HepG2 (cell line): ENCODE measurements at regions not wholly inside any gene's neighbourhood (a gene's known extent, or its start where the extent isn't known, plus 50 kb on each side); places are given as distances from the start of the nearest gene placed in this dataset.

Source experiments
- ATAC-seq: fragments of 200-7000 bp; cut with Tn5 transposase; 3 replicates; pipeline ENCODE4 v1.9.1; 2020; ENCODE audit warnings: mild to moderate bottlenecking, moderate library complexity
- BruUV-seq: library from RNA; stranded (reverse); fragments of 400-500 nt; replicated peaks from 2 replicates; lab custom pipeline; 2021; lab: Mats Ljungman, UMichigan
- CTCF ChIA-PET: fragments of 300-600 bp; formaldehyde crosslinking; extraction: SDS; loops from one replicate; lab custom pipeline; 2021; ENCODE audit warnings: low total read pairs, inconsistent platforms, low intra/inter-chr PET ratio; lab: Yijun Ruan, JAX
- POLR2A ChIA-PET: fragments of 350-600 bp; sonication (Branson Sonifier 250); formaldehyde crosslinking; loops from one replicate; lab custom pipeline; 2020; ENCODE audit warnings: antibody characterized with exemption, inconsistent platforms; lab: Yijun Ruan, JAX
- DNase-seq: peaks from one replicate; pipeline ENCODE4 v3.0.0-alpha.2; 2015; ENCODE audit warnings: low spot score
- FAIRE-seq: peaks from 3 replicates; lab custom pipeline; 2011; peaks lifted over from hg19 to GRCh38; lab: Jason Lieb, UNC
- H2AFZ ChIP-seq: one replicate; pipeline ENCODE4 v1.6.1; 2011; ENCODE audit warnings: low read length, inconsistent platforms
- H3K27ac ChIP-seq: fragments of 300-600 bp; 3 replicates; pipeline ENCODE4 v1.8.0; 2011; ENCODE audit warnings: mixed run types, mild to moderate bottlenecking, mixed read lengths, low read length, inconsistent platforms; ENCODE audit not compliant: insufficient read depth; ENCODE audit errors: extremely low read length
- H3K27me3 ChIP-seq, 2 experiments: fragments of 200-600 bp in 1 of 2; 2 replicates in 1 of 2; 3 replicates in 1 of 2; pipeline versions ENCODE4 v1.6.0 to v1.8.0; 2011; ENCODE audit warnings: low read length in 2 of 2, mild to moderate bottlenecking in 2 of 2, moderate library complexity in 2 of 2, inconsistent platforms in 1 of 2; ENCODE audit not compliant: insufficient read depth in 2 of 2, control insufficient read depth in 1 of 2
- H3K36me3 ChIP-seq, 2 experiments: fragments of 200-600 bp in 1 of 2; replicated peaks in 1 of 2; 2 replicates in 1 of 2; 3 replicates in 1 of 2; pipeline versions ENCODE4 v1.5.1 to v1.8.0; 2011; ENCODE audit warnings: low read length in 2 of 2, inconsistent platforms in 1 of 2; ENCODE audit not compliant: insufficient read depth in 2 of 2, control insufficient read depth in 1 of 2
- H3K4me1 ChIP-seq: 2 replicates; pipeline ENCODE4 v1.5.1; 2012; ENCODE audit warnings: low read length, inconsistent platforms; ENCODE audit not compliant: insufficient read depth
- H3K4me2 ChIP-seq: 2 replicates; pipeline ENCODE4 v1.6.0; 2011; ENCODE audit warnings: low read depth, low read length, inconsistent platforms
- H3K4me3 ChIP-seq, 3 experiments: fragments of 200-600 bp in 1 of 3; sonication (generic), shearing (Covaris generic) in 1 of 3; replicated peaks in 1 of 3; 2 replicates each; pipeline ENCODE4 v1.5.1; 2011 to 2016; ENCODE audit warnings: low read length in 3 of 3, inconsistent platforms in 2 of 3, low read depth in 2 of 3, mild to moderate bottlenecking in 2 of 3, control low read depth in 1 of 3, mixed read lengths in 1 of 3; ENCODE audit not compliant: insufficient read depth in 1 of 3
- H3K79me2 ChIP-seq: one replicate; pipeline ENCODE4 v1.6.1; 2011; ENCODE audit warnings: low read length, inconsistent platforms; ENCODE audit not compliant: insufficient read depth
- H3K9ac ChIP-seq: 2 replicates; pipeline ENCODE4 v1.6.0; 2011; ENCODE audit warnings: mild to moderate bottlenecking, low read depth, low read length, inconsistent platforms; ENCODE audit not compliant: insufficient read depth
- H3K9me3 ChIP-seq: 2 replicates; pipeline ENCODE4 v1.5.1; 2012; ENCODE audit warnings: mild to moderate bottlenecking, low read length
- H4K20me1 ChIP-seq: 2 replicates; pipeline ENCODE4 v1.6.0; 2011; ENCODE audit warnings: inconsistent platforms, mild to moderate bottlenecking, low read length, moderate library complexity; ENCODE audit not compliant: insufficient read depth
- ATF2 ChIP-seq: sonication (generic); formaldehyde crosslinking; IDR thresholded peaks from 2 replicates; pipeline ENCODE4 v1.4.0; 2020; ENCODE audit warnings: missing genetic modification reagents
- CREB3 ChIP-seq: sonication (generic); formaldehyde crosslinking; IDR thresholded peaks from 2 replicates; pipeline ENCODE4 v1.5.0; 2020; ENCODE audit warnings: missing genetic modification reagents
- FOSL2 ChIP-seq: sonication (generic); formaldehyde crosslinking; IDR thresholded peaks from 2 replicates; pipeline ENCODE4 v1.4.0; 2020; ENCODE audit warnings: missing genetic modification reagents
- KDM1A ChIP-seq: IDR thresholded peaks from 2 replicates; pipeline ENCODE4 v1.6.1; 2016; ENCODE audit warnings: missing compliant biosample characterization
- TCF12 ChIP-seq, 2 experiments: fragments of 450-650 bp in 1 of 2; sonication (generic) in 1 of 2; formaldehyde crosslinking in 1 of 2; IDR thresholded peaks; 2 replicates each; pipeline versions ENCODE4 v1.6.1 to v1.8.0; 2017 to 2022; ENCODE audit warnings: antibody characterized with exemption in 1 of 2, mild to moderate bottlenecking in 1 of 2, missing genetic modification reagents in 1 of 2, moderate library complexity in 1 of 2
- ZMAT3 ChIP-seq: sonication (generic); formaldehyde crosslinking; conservative IDR thresholded peaks from 2 replicates; pipeline ENCODE4 v1.7.0; 2021; ENCODE audit warnings: missing genetic modification reagents
- ZNF280B ChIP-seq: sonication (generic); formaldehyde crosslinking; IDR thresholded peaks from 2 replicates; pipeline ENCODE4 v1.5.0; 2020; ENCODE audit warnings: missing genetic modification reagents, mild to moderate bottlenecking, borderline replicate concordance
- ZNF282 ChIP-seq: fragments of 450-650 bp; IDR thresholded peaks from 2 replicates; pipeline ENCODE4 v1.6.1; 2018; ENCODE audit not compliant: partially characterized antibody
- ZNF768 ChIP-seq: sonication (generic); formaldehyde crosslinking; IDR thresholded peaks from 2 replicates; pipeline ENCODE4 v1.4.0; 2020; ENCODE audit warnings: missing genetic modification reagents
- WGBS: methylation state at CpG from one replicate; pipeline ENCODE4 v1.1.6; 2017; ENCODE audit warnings: low lambda C conversion rate; 5-methylcytosine and 5-hydroxymethylcytosine counted together
- in situ Hi-C: cut with HindIII; loops from 2 replicates; pipeline ENCODE4 v1.10.0; 2017; ENCODE audit warnings: low pct_unique_long_range_greater_than_20kb; ENCODE audit not compliant: extremely low pct_ligation_motif_present
- intact Hi-C: fragments of 100-400 bp; cut with micrococcal nuclease; formaldehyde crosslinking; loops from one replicate; pipeline ENCODE4 v1.10.0; 2022; ENCODE audit not compliant: unreplicated experiment

GRCh38 chrX:2584251-2585157 lies 83.7 kb upstream of the DHRSX start (continued):
- TF ChIP-seq ZNF280B (CRISPR knock-in tag) (no peak), ZNF282 (no peak), ATF2 (no peak)

DNA sequence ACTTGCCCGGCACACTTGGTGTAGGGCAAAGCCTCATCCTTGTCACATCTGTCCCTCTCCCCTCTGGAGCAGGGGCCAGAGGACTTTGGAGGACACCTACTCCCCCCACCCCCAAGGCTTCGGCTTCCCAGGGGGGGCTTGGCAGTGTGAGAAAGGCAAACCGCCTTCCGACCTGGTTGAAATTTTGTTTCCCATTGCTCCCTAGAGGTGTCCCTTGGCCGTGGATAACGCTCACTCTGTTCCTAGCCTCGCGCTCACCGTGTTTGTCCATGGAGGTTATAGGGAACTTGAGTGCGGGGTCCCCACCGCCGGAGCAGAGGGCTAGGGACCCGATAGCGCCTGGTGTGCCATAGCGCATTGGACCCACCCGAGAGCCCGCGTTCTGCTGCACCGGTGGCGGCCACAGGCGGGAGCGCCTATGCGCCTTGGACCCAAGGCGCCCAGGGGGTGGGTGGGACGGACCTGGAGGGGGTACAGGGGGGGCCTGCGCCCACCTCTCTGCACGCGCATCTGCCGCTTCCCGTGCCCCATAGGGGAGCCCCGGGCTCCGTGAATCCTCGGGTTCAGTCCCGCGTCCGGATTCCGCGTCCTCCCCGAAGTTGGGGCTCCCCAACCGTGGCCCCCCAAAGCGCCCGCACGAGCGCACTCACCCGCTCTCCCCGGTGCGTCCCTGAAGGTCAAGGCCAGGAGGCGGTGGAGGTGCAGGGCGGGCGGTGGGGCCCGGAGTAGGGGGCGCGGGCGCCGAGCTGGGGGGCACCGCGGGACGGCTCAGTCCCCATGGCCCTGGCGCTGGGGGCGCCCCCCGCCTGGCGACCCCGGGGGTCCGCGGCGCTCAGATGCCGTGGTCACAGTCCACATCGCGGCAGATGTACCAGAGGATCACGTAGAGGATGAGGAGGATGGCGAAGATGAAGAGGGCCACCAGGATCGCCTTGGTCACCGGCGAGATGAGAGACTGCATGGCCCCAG lies 82.7 kb upstream of the DHRSX start:
- intact Hi-C loops (no loop called here), in situ Hi-C loops (no loop called here)
- 67% methylated on average over 47 of the region's 74 CpGs for WGBS
- ATAC-seq = no peak
- FAIRE-seq = no peak
- Histone ChIP-seq H3K4me2 (no peak overlapping the region), H3K4me3 (no peak overlapping the region; a peak in 1 of 6 replicates), H3K9me3 (no peaks in the 10 kb centered on the region), H3K27ac (no peak overlapping the region), H3K36me3 (no peaks in the 10 kb centered on the region), H2AFZ (no peak overlapping the region), H3K27me3 (peaks cover 0 to 29% of the 10 kb centered on the region in 2 experiments; a peak in 4 of 5 replicates), H3K4me1 (peaks cover 8% of the 10 kb centered on the region), H3K79me2 (no peaks in the 10 kb centered on the region), H3K9ac (no peak overlapping the region), H4K20me1 (no peaks in the 10 kb centered on the region)
- TF ChIP-seq ZMAT3 (CRISPR knock-in tag) (no peak), ZNF768 (CRISPR knock-in tag) (no peak), KDM1A (CRISPR knock-in tag) (no peak), CREB3 (no peak), TCF12 (IDR thresholded peaks at IDR 0.05) (no peak), TCF12 (CRISPR knock-in tag; IDR thresholded peaks at IDR 0.05) (no peak), FOSL2 (CRISPR knock-in tag) (no peak)
- CTCF ChIA-PET = no interaction called here
- no TSS peak for BruUV-seq
- DNase-seq = no peak
- POLR2A ChIA-PET = no interaction called here
